NCI-H82 treated with DMSO at 0.1 percent for 48 hours (cell line): ENCODE measurements at regions not wholly inside any gene's neighbourhood (a gene's known extent, or its start where the extent isn't known, plus 50 kb on each side); places are given as distances from the start of the nearest gene placed in this dataset.
A peak's percentile ranks its signal among the peaks of the same experiment; 100 is the strongest.

Experiments used
- DNase-seq: peaks from one replicate; lab custom pipeline; 2025; ENCODE audit not compliant: unreplicated experiment; lab: John Stamatoyannopoulos, UW

- DNase-seq = no peak
These were observed 247.8 kb downstream of the BUB3 start for GRCh38 chr10:123402021-123402420.

GRCh38 chr10:123402656-123403055, 248.5 kb downstream of the BUB3 start:
- no peak for DNase-seq

- DNase-seq = no peak
These were observed 250.2 kb downstream of the BUB3 start for GRCh38 chr10:123404357-123404756.

GRCh38 chr10:123408660-123409059, 254.5 kb downstream of the BUB3 start:
- DNase-seq = no peak

GRCh38 chr10:123409426-123409825, 255.2 kb downstream of the BUB3 start:
- DNase-seq = no peak

- no peak for DNase-seq
These were observed 255.7 kb downstream of the BUB3 start for GRCh38 chr10:123409884-123410283.

- no peak for DNase-seq
These were observed 252.8 kb upstream of the GPR26 start for GRCh38 chr10:123413353-123413752.

GRCh38 chr10:123415523-123415922, 250.6 kb upstream of the GPR26 start:
- no peak for DNase-seq

- DNase-seq = no peak
These were observed 248.7 kb upstream of the GPR26 start for GRCh38 chr10:123417414-123417813.

GRCh38 chr10:123421461-123421860, 244.7 kb upstream of the GPR26 start:
- DNase-seq = no peak

GRCh38 chr10:123422261-123422660, 243.9 kb upstream of the GPR26 start:
- DNase-seq = no peak

GRCh38 chr10:123424537-123424936, 241.6 kb upstream of the GPR26 start:
- no peak for DNase-seq

GRCh38 chr10:123425680-123426079, 240.5 kb upstream of the GPR26 start:
- DNase-seq = no peak

GRCh38 chr10:123427165-123427786, 238.9 kb upstream of the GPR26 start:
- DNase-seq = no peak

- DNase-seq = no peak
These were observed 237.8 kb upstream of the GPR26 start for GRCh38 chr10:123428391-123428790.

GRCh38 chr10:123429706-123430221, 236.4 kb upstream of the GPR26 start:
- peak; percentile 22 for DNase-seq

GRCh38 chr10:123433539-123433938, 232.6 kb upstream of the GPR26 start:
- DNase-seq = no peak

- DNase-seq = no peak
These were observed 231.6 kb upstream of the GPR26 start for GRCh38 chr10:123434435-123435039.

GRCh38 chr10:123442901-123443300, 223.3 kb upstream of the GPR26 start:
- DNase-seq = no peak

GRCh38 chr10:123443924-123444323, 222.2 kb upstream of the GPR26 start:
- no peak for DNase-seq

GRCh38 chr10:123445261-123445775, 220.8 kb upstream of the GPR26 start:
- DNase-seq = no peak

GRCh38 chr10:123446449-123447156, 219.6 kb upstream of the GPR26 start:
- DNase-seq = no peak
